GM12878 (cell line): ENCODE measurements at regions not wholly inside any gene's neighbourhood (a gene's known extent, or its start where the extent isn't known, plus 50 kb on each side); places are given as distances from the start of the nearest gene placed in this dataset.

ENCODE experiments used
- ATF2 ChIP-seq: IDR thresholded peaks from 2 replicates; pipeline ENCODE4 v1.6.1; 2012; ENCODE audit warnings: low read length, inconsistent platforms
- BCLAF1 ChIP-seq: fragments of 450-650 bp; IDR thresholded peaks from 2 replicates; pipeline ENCODE4 v1.6.1; 2017; ENCODE audit warnings: antibody characterized with exemption, mild to moderate bottlenecking, moderate library complexity
- CBX5 ChIP-seq: sonication (generic); IDR thresholded peaks from 2 replicates; pipeline ENCODE4 v1.6.1; 2016; ENCODE audit warnings: low read depth, moderate library complexity, mild to moderate bottlenecking, inconsistent platforms
- CTCF ChIP-seq, 3 experiments: IDR thresholded peaks in 2 of 3; conservative IDR thresholded peaks in 1 of 3; 2 replicates each; pipeline ENCODE4 v1.5.1; 2011; ENCODE audit warnings: low read depth in 3 of 3, low read length in 3 of 3, mild to moderate bottlenecking in 3 of 3, control low read depth in 2 of 3, moderate library complexity in 2 of 3, inconsistent platforms in 1 of 3, mixed read lengths in 1 of 3; ENCODE audit not compliant: control insufficient read depth in 2 of 3, insufficient read depth in 1 of 3; ENCODE audit errors: extremely low read depth in 1 of 3
- EGR1 ChIP-seq, 2 experiments: IDR thresholded peaks; 1 replicate in 1 of 2; 2 replicates in 1 of 2; pipeline ENCODE4 v1.6.1; 2011 to 2012; ENCODE audit warnings: low read depth in 2 of 2, low read length in 2 of 2, borderline replicate concordance in 1 of 2, mild to moderate bottlenecking in 1 of 2, moderate library complexity in 1 of 2
- ESRRA ChIP-seq: IDR thresholded peaks from 2 replicates; pipeline ENCODE4 v1.6.1; 2012; ENCODE audit warnings: mild to moderate bottlenecking, low read length, improper control_type of control experiment
- ETV6 ChIP-seq, 2 experiments: fragments of 450-650 bp in 1 of 2; IDR thresholded peaks in 1 of 2; conservative IDR thresholded peaks in 1 of 2; 2 replicates each; pipeline ENCODE4 v1.6.1; 2014; ENCODE audit warnings: antibody characterized with exemption in 1 of 2, borderline replicate concordance in 1 of 2, low read depth in 1 of 2, mild to moderate bottlenecking in 1 of 2, moderate library complexity in 1 of 2
- POLR2A ChIP-seq: IDR thresholded peaks from 2 replicates; pipeline ENCODE4 v1.6.1; 2011; ENCODE audit warnings: low read depth, mild to moderate bottlenecking, low read length
- PRDM15 ChIP-seq: fragments of 450-650 bp; formaldehyde crosslinking; IDR thresholded peaks from 2 replicates; pipeline ENCODE4 v1.4.0; 2020; ENCODE audit warnings: mild to moderate bottlenecking, moderate library complexity
- RBBP5 ChIP-seq: fragments of 200-600 bp; sonication (generic); conservative IDR thresholded peaks from 2 replicates; pipeline ENCODE4 v1.6.1; 2016
- STAT3 ChIP-seq: IDR thresholded peaks from 2 replicates; pipeline ENCODE4 v1.6.1; 2011; ENCODE audit warnings: low read depth, low read length, improper control_type of control experiment
- SUZ12 ChIP-seq: fragments of 200-600 bp; sonication (generic); IDR thresholded peaks from one replicate; pipeline ENCODE4 v1.6.1; 2018; ENCODE audit warnings: antibody characterized with exemption, mild to moderate bottlenecking; ENCODE audit not compliant: unreplicated experiment
- ZNF384 ChIP-seq: IDR thresholded peaks from 2 replicates; pipeline ENCODE4 v1.6.1; 2012; ENCODE audit warnings: low read depth, mild to moderate bottlenecking, low read length, improper control_type of control experiment, borderline replicate concordance

GRCh38 chr6:169096388-169096787, 157.3 kb downstream of the THBS2 start:
- TF ChIP-seq RBBP5 (no peak), POLR2A (no peak), EGR1 (IDR thresholded peaks at IDR 0.05; ENCODE audit: borderline replicate concordance in 1 of 2, low read depth in 2 of 2, low read length in 2 of 2) (no peak), CTCF (IDR thresholded peaks at IDR 0.05 in 2 of 3, conservative IDR thresholded peaks at IDR 0.05 in 1 of 3; ENCODE audit: control insufficient read depth in 2 of 3, extremely low read depth in 1 of 3, insufficient read depth in 1 of 3, low read depth in 3 of 3, low read length in 3 of 3) (no peak), ATF2 (no peak), ESRRA (no peak), PRDM15 (CRISPR knock-in tag) (no peak), CBX5 (no peak), SUZ12 (no peak), BCLAF1 (no peak), ZNF384 (no peak), ETV6 (conservative IDR thresholded peaks at IDR 0.05 in 1 of 2, IDR thresholded peaks at IDR 0.05 in 1 of 2; ENCODE audit: borderline replicate concordance in 1 of 2, low read depth in 1 of 2) (no peak), STAT3 (no peak)
